ENCODE measurements at regions not wholly inside any gene's neighbourhood (a gene's known extent, or its start where the extent isn't known, plus 50 kb on each side); places are given as distances from the start of the nearest gene placed in this dataset.

GRCh38 chr12:114122016-114122415, 155.9 kb upstream of the RBM19 start:
- Histone ChIP-seq H3K36me3 (ENCODE audit: control insufficient read depth in 2 of 2, extremely low read depth in 1 of 2, insufficient read depth in 2 of 2, low read length in 2 of 2) (no peaks in the 10 kb centered on the region), H2AFZ (ENCODE audit: low read depth, low read length) (no peak overlapping the region), H3K9ac (replicated peaks; ENCODE audit: extremely low read depth, insufficient read depth, low read length) (no peak overlapping the region), H3K79me2 (ENCODE audit: control insufficient read depth, insufficient read depth, low read length) (no peaks in the 10 kb centered on the region), H3K27ac (ENCODE audit: insufficient read depth, low read depth, low read length) (no peak overlapping the region), H3K9me1 (replicated peaks; ENCODE audit: control insufficient read depth, extremely low read depth, insufficient read depth, low read length) (no peaks in the 10 kb centered on the region), H3K27me3 (ENCODE audit: control insufficient read depth in 2 of 2, insufficient read depth in 2 of 2, low read length in 2 of 2) (no peaks in the 10 kb centered on the region), H3K4me2 (ENCODE audit: insufficient read depth, low read length) (no peak overlapping the region), H3K4me3 (replicated peaks in 1 of 3; ENCODE audit: insufficient read depth in 1 of 3, low read depth in 1 of 3, low read length in 3 of 3) (no peak overlapping the region), H4K20me1 (replicated peaks; ENCODE audit: control insufficient read depth, extremely low read depth, insufficient read depth, low read length) (no peaks in the 10 kb centered on the region), H3K9me3 (replicated peaks; ENCODE audit: control insufficient read depth, insufficient read depth, low read length) (peaks cover 5% of the 10 kb centered on the region), H3K4me1 (ENCODE audit: control insufficient read depth, extremely low read depth, insufficient read depth, low read length) (no peaks in the 10 kb centered on the region)
- dilution Hi-C loops (cut with MboI; ENCODE audit: extremely low pct_ligation_motif_present, low sequenced_read_pairs): no loop called here
- ChIA-PET CTCF (no interaction called here), POLR2A (no interaction called here)
- BruUV-seq (replicated peaks): no TSS peak
- no peak for DNase-seq (ENCODE audit: low read depth, low spot score)
- FAIRE-seq: no peak
- TF ChIP-seq EZH2 (IDR thresholded peaks at IDR 0.05; ENCODE audit: borderline replicate concordance, low read depth, low read length, severe bottlenecking): no peak
- TF ChIP-seq CTCF (IDR thresholded peaks at IDR 0.05; ENCODE audit: extremely low read depth in 1 of 2, insufficient read depth in 1 of 2, low read depth in 1 of 2, low read length in 2 of 2): no peak
- TF ChIP-seq MYC (IDR thresholded peaks at IDR 0.05; ENCODE audit: low read depth, low read length): no peak
- no peak for TF ChIP-seq MAX (IDR thresholded peaks at IDR 0.05; ENCODE audit: insufficient read depth, insufficient read length)
- no peak for TF ChIP-seq JUN (IDR thresholded peaks at IDR 0.05; ENCODE audit: borderline replicate concordance, insufficient read depth, insufficient read length, low read depth)
- TF ChIP-seq FOS (IDR thresholded peaks at IDR 0.05; ENCODE audit: borderline replicate concordance, insufficient read depth, low read length): no peak
- TF ChIP-seq POLR2AphosphoS5 (IDR thresholded peaks at IDR 0.05; ENCODE audit: insufficient read depth, low read depth, low read length): no peak
- no peak for TF ChIP-seq POLR2A (IDR thresholded peaks at IDR 0.05; ENCODE audit: low read depth, low read length)
- no peak for TF ChIP-seq GATA2 (IDR thresholded peaks at IDR 0.05; ENCODE audit: insufficient read depth, insufficient read length, low read depth, low read length)
- intact Hi-C loops (cut with micrococcal nuclease): no loop called here

Measured in endothelial cell of umbilical vein (primary cell).